Astrocyte (in vitro differentiated cells and primary cell): ENCODE measurements at regions not wholly inside any gene's neighbourhood (a gene's known extent, or its start where the extent isn't known, plus 50 kb on each side); places are given as distances from the start of the nearest gene placed in this dataset.

Experiments used
- DNase-seq: peaks from one replicate; pipeline ENCODE4 v3.0.0-alpha.2; 2010; ENCODE audit warnings: low read depth
- FAIRE-seq: peaks from 2 replicates; lab custom pipeline; 2011; peaks lifted over from hg19 to GRCh38; lab: Jason Lieb, UNC
- H2AFZ ChIP-seq: 2 replicates; pipeline ENCODE4 v1.6.0; 2012; ENCODE audit warnings: low read depth, low read length, inconsistent platforms
- H3K27ac ChIP-seq: 2 replicates; pipeline ENCODE4 v1.5.1; 2011; ENCODE audit warnings: low read depth, low read length, inconsistent platforms
- H3K27me3 ChIP-seq: 2 replicates; pipeline ENCODE4 v1.6.0; 2011; ENCODE audit warnings: low read length, inconsistent platforms; ENCODE audit not compliant: insufficient read depth
- H3K36me3 ChIP-seq: 2 replicates; pipeline ENCODE4 v1.5.1; 2011; ENCODE audit warnings: low read length, inconsistent platforms; ENCODE audit not compliant: insufficient read depth
- H3K4me1 ChIP-seq: 2 replicates; pipeline ENCODE4 v1.5.1; 2011; ENCODE audit warnings: low read length, inconsistent platforms; ENCODE audit not compliant: insufficient read depth
- H3K4me2 ChIP-seq: 2 replicates; pipeline ENCODE4 v1.6.0; 2012; ENCODE audit warnings: low read length, inconsistent platforms
- H3K4me3 ChIP-seq: 2 replicates; pipeline ENCODE4 v1.5.1; 2011; ENCODE audit warnings: low read depth, mild to moderate bottlenecking, low read length, inconsistent platforms; ENCODE audit not compliant: insufficient read depth
- H3K79me2 ChIP-seq: 2 replicates; pipeline ENCODE4 v1.6.0; 2012; ENCODE audit warnings: mild to moderate bottlenecking, low read length, inconsistent platforms; ENCODE audit not compliant: insufficient read depth
- H3K9ac ChIP-seq: 2 replicates; pipeline ENCODE4 v1.6.0; 2012; ENCODE audit warnings: mild to moderate bottlenecking, low read length, inconsistent platforms
- H3K9me3 ChIP-seq: 2 replicates; pipeline ENCODE4 v1.5.1; 2012; ENCODE audit warnings: low read depth, mild to moderate bottlenecking, low read length, inconsistent platforms; ENCODE audit not compliant: insufficient read depth
- H4K20me1 ChIP-seq: 2 replicates; pipeline ENCODE4 v1.6.0; 2012; ENCODE audit warnings: low read length, inconsistent platforms; ENCODE audit not compliant: insufficient read depth
- H3K27ac Mint-ChIP-seq: one replicate; pipeline ENCODE4 v1.8.0; 2021; ENCODE audit warnings: mild to moderate bottlenecking, mixed read lengths; ENCODE audit not compliant: unreplicated experiment
- H3K27me3 Mint-ChIP-seq: one replicate; pipeline ENCODE4 v1.8.0; 2021; ENCODE audit warnings: low read depth, mixed read lengths; ENCODE audit not compliant: unreplicated experiment
- H3K36me3 Mint-ChIP-seq: one replicate; pipeline ENCODE4 v1.8.0; 2021; ENCODE audit warnings: low read depth, mixed read lengths; ENCODE audit not compliant: unreplicated experiment
- H3K4me1 Mint-ChIP-seq: one replicate; pipeline ENCODE4 v1.8.0; 2021; ENCODE audit warnings: low read depth, mixed read lengths; ENCODE audit not compliant: unreplicated experiment
- H3K4me3 Mint-ChIP-seq: one replicate; pipeline ENCODE4 v1.8.0; 2021; ENCODE audit warnings: mild to moderate bottlenecking, moderate library complexity, mixed read lengths; ENCODE audit not compliant: unreplicated experiment
- H3K9me3 Mint-ChIP-seq: one replicate; pipeline ENCODE4 v1.8.0; 2021; ENCODE audit warnings: mild to moderate bottlenecking, mixed read lengths; ENCODE audit not compliant: unreplicated experiment
- EZH2 ChIP-seq: IDR thresholded peaks from 2 replicates; pipeline ENCODE4 v1.6.1; 2012; ENCODE audit warnings: mild to moderate bottlenecking, low read length, inconsistent platforms; ENCODE audit not compliant: insufficient read depth
- TF ChIP-seq, protein P1 (sequence below): IDR thresholded peaks from 2 replicates; pipeline ENCODE4 v1.5.1; 2011; ENCODE audit warnings: low read depth, mild to moderate bottlenecking, inconsistent platforms, low read length, moderate library complexity; ENCODE audit not compliant: insufficient read depth

DNA sequence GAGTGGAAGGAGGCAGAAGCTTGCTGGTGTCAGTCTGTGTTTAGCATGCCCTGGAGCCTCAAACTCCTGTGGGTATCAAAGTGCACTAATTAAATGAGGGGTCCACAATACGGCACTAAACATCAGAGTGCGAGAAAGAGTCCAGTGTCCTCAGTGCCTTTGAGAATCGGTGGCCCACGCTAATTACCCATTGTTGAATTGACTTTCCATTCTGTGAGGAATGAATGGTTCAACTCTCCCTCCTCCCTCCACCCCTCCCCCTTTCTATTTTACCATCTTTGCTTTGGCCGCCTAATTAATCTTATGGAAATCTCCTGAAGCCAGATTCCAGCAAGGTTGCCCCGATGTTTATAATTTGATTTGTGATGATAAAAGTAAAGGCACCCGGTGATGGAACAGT lies 217.8 kb downstream of the TFEC start:
- no peaks in the 10 kb centered on the region for H3K4me1 Mint-ChIP-seq
- Histone ChIP-seq H3K27me3 (peaks cover 4% of the 10 kb centered on the region), H4K20me1 (no peaks in the 10 kb centered on the region), H3K9ac (no peak overlapping the region), H3K36me3 (no peaks in the 10 kb centered on the region), H3K79me2 (no peaks in the 10 kb centered on the region), H3K27ac (no peak overlapping the region), H3K9me3 (no peaks in the 10 kb centered on the region), H3K4me1 (no peaks in the 10 kb centered on the region), H3K4me3 (no peak overlapping the region), H3K4me2 (no peak overlapping the region), H2AFZ (no peak overlapping the region)
- no peak for TF ChIP-seq EZH2
- TF ChIP-seq, protein P1, sequence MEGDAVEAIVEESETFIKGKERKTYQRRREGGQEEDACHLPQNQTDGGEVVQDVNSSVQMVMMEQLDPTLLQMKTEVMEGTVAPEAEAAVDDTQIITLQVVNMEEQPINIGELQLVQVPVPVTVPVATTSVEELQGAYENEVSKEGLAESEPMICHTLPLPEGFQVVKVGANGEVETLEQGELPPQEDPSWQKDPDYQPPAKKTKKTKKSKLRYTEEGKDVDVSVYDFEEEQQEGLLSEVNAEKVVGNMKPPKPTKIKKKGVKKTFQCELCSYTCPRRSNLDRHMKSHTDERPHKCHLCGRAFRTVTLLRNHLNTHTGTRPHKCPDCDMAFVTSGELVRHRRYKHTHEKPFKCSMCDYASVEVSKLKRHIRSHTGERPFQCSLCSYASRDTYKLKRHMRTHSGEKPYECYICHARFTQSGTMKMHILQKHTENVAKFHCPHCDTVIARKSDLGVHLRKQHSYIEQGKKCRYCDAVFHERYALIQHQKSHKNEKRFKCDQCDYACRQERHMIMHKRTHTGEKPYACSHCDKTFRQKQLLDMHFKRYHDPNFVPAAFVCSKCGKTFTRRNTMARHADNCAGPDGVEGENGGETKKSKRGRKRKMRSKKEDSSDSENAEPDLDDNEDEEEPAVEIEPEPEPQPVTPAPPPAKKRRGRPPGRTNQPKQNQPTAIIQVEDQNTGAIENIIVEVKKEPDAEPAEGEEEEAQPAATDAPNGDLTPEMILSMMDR, result no peak
- no peaks in the 10 kb centered on the region for H3K27me3 Mint-ChIP-seq
- no peak overlapping the region for H3K27ac Mint-ChIP-seq
- FAIRE-seq, result no peak
- H3K9me3 Mint-ChIP-seq, result no peaks in the 10 kb centered on the region
- no peaks in the 10 kb centered on the region for H3K36me3 Mint-ChIP-seq
- no peak overlapping the region for H3K4me3 Mint-ChIP-seq
- DNase-seq, result no peak

DNA sequence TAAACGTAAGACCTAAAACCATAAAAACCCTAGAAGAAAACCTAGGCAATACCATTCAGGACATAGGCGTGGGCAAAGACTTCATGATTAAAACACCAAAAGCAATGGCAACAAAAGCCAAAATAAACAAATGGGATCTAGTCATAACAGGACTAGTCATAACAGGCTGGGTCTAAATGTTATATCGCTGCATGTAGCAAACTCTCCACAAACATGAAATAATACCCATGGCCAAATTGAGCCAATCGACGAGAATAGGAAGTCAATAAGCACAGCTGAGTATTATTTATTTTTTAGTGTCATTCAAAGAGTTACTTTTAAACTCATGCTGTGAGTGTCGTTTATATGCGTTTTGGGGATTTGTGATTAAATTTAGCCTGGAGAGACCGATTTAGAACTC lies 225.1 kb downstream of the TFEC start:
- H3K9me3 ChIP-seq, result no peaks in the 10 kb centered on the region
- H3K4me3 ChIP-seq, result no peak overlapping the region
- DNase-seq (peak; percentile 4), FAIRE-seq (no peak)
- no peak overlapping the region for H2AFZ ChIP-seq
- Mint-ChIP-seq H3K27me3 (no peaks in the 10 kb centered on the region), H3K27ac (no peak overlapping the region), H3K36me3 (no peaks in the 10 kb centered on the region), H3K9me3 (no peaks in the 10 kb centered on the region), H3K4me1 (no peaks in the 10 kb centered on the region), H3K4me3 (no peak overlapping the region)
- H4K20me1 ChIP-seq, result no peaks in the 10 kb centered on the region
- H3K36me3 ChIP-seq, result no peaks in the 10 kb centered on the region
- no peak overlapping the region for H3K9ac ChIP-seq
- H3K27me3 ChIP-seq, result no peaks in the 10 kb centered on the region
- no peaks in the 10 kb centered on the region for H3K4me1 ChIP-seq
- TF ChIP-seq EZH2, result no peak
- TF ChIP-seq, protein P1, result no peak
- no peak overlapping the region for H3K27ac ChIP-seq
- H3K4me2 ChIP-seq, result no peak overlapping the region
- H3K79me2 ChIP-seq, result no peaks in the 10 kb centered on the region

DNA sequence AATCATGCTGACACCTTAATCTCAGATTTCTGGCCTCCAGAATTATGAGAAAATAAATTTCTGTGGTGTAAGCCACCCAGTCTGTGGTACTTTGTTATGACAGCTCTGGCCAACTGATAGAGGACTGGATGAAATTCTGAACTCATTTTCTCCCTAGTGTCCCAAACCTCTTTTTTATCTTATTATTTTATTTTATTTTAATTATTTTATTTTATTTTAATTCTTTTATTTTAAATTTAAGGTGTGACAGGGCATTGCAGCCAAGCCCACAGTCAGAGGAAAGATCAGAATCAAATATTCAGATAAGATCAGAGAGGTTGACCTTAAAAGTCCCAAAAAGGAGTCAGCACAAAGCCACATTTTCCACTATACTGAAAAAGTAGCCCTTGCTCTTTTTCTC lies 228.1 kb downstream of the TFEC start:
- Histone ChIP-seq H3K27ac (no peak overlapping the region), H3K79me2 (no peaks in the 10 kb centered on the region), H3K36me3 (no peaks in the 10 kb centered on the region), H4K20me1 (no peaks in the 10 kb centered on the region), H2AFZ (no peak overlapping the region), H3K9ac (no peak overlapping the region), H3K4me1 (no peaks in the 10 kb centered on the region), H3K27me3 (no peaks in the 10 kb centered on the region), H3K9me3 (no peaks in the 10 kb centered on the region), H3K4me2 (no peak overlapping the region), H3K4me3 (no peak overlapping the region)
- Mint-ChIP-seq H3K27ac (no peak overlapping the region), H3K36me3 (no peaks in the 10 kb centered on the region), H3K9me3 (no peaks in the 10 kb centered on the region), H3K27me3 (no peaks in the 10 kb centered on the region), H3K4me3 (no peak overlapping the region), H3K4me1 (no peaks in the 10 kb centered on the region)
- no peak for FAIRE-seq
- DNase-seq, result no peak
- TF ChIP-seq, protein P1, result no peak
- TF ChIP-seq EZH2, result no peak
